NT2/D1 (cell line): ENCODE measurements at regions not wholly inside any gene's neighbourhood (a gene's known extent, or its start where the extent isn't known, plus 50 kb on each side); places are given as distances from the start of the nearest gene placed in this dataset.

Experiments
- YY1 ChIP-seq: IDR thresholded peaks from 2 replicates; pipeline ENCODE4 v1.6.1; 2011; ENCODE audit not compliant: insufficient read length, insufficient read depth
- ZNF274 ChIP-seq: IDR thresholded peaks from 2 replicates; pipeline ENCODE4 v1.6.1; 2011; ENCODE audit warnings: mild to moderate bottlenecking, low read depth, low read length

- TF ChIP-seq YY1, result no peak
- TF ChIP-seq ZNF274, result no peak
These were observed 162.9 kb downstream of the SMIM20 start for GRCh38 chr4:26076896-26077295.
